Activated CD8-positive, alpha-beta T cell treated with anti-CD3 and anti-CD28 coated beads, Interleukin-2, amount 10 ng/mL, durations not matched to agents 7 days and 5 days (primary cell): ENCODE measurements at regions not wholly inside any gene's neighbourhood (a gene's known extent, or its start where the extent isn't known, plus 50 kb on each side); places are given as distances from the start of the nearest gene placed in this dataset.

ENCODE experiments used
- ATAC-seq: fragments of 150-1000 bp; cut with Tn5 transposase; one replicate; pipeline ENCODE4 v1.10.0; 2021; ENCODE audit warnings: moderate library complexity
- CTCF ChIA-PET: fragments of 350-600 bp; sonication (Branson Sonifier 250); formaldehyde crosslinking; loops from one replicate; lab custom pipeline; 2021; ENCODE audit warnings: antibody characterized with exemption; lab: Charles Lee
- POLR2A ChIA-PET: fragments of 350-600 bp; sonication (Branson Sonifier 250); formaldehyde crosslinking; loops from one replicate; lab custom pipeline; 2021; ENCODE audit warnings: antibody characterized with exemption; lab: Charles Lee
- DNase-seq: peaks from one replicate; pipeline ENCODE4 v3.0.0-alpha.2; 2020
- H3K27ac Mint-ChIP-seq: one replicate; pipeline ENCODE4 v1.8.0; 2021; ENCODE audit warnings: mild to moderate bottlenecking, mixed read lengths
- H3K27me3 Mint-ChIP-seq: one replicate; pipeline ENCODE4 v1.8.0; 2021; ENCODE audit warnings: low read depth, mixed read lengths
- H3K36me3 Mint-ChIP-seq: one replicate; pipeline ENCODE4 v1.8.0; 2021; ENCODE audit warnings: low read depth, mixed read lengths
- H3K4me1 Mint-ChIP-seq: one replicate; pipeline ENCODE4 v1.8.0; 2021; ENCODE audit warnings: low read depth, mixed read lengths
- H3K4me3 Mint-ChIP-seq: one replicate; pipeline ENCODE4 v1.8.0; 2021; ENCODE audit warnings: mild to moderate bottlenecking, mixed read lengths
- H3K9me3 Mint-ChIP-seq: one replicate; pipeline ENCODE4 v1.8.0; 2022; ENCODE audit warnings: mixed read lengths; ENCODE audit not compliant: insufficient read depth

DNA sequence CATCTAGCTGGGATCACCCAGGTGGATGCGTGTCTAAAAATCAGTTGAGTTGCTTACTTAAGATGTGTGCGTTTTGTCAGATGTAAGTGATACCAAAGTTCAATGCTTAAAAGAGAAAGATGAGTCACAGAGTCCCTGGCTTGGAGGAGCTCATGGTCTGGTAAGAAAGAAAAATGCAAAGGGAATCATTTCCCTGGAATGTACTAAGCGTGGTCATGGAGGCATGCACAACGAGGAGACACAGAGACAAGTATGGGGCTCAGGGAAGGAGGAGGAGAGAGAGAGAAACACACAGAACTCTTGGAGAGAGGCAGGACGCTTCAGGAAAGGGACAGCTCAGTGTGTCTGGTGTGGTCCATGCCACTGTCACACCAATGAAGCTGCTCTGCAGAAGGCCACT is 186.9 kb upstream of the GMDS start:
- Mint-ChIP-seq H3K36me3 (no peaks in the 10 kb centered on the region), H3K27me3 (no peaks in the 10 kb centered on the region), H3K27ac (no peak overlapping the region), H3K9me3 (no peaks in the 10 kb centered on the region), H3K4me1 (no peaks in the 10 kb centered on the region), H3K4me3 (no peak overlapping the region)
- ATAC-seq: no peak
- DNase-seq: no peak
- POLR2A ChIA-PET: no interaction called here
- CTCF ChIA-PET: no interaction called here

DNA sequence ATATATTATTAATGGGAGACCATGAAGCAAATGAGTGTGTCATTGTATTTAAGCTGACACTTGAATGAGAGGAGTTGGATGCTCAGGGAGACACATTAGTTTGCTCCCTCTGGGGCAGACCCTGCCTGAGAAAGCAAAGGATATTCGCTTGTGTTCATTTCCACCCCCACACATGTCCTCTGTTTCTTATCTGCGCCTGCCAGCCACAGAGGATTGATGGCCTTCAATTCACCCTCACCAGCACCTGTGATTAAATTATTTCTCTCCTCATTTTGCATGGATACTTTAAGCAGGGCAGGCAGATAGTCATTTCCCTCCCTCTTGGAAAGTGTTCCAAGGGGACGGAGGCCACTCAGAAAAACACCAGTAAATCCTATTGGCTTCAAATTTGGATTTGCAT is 185.2 kb upstream of the GMDS start:
- H3K4me1 Mint-ChIP-seq: no peaks in the 10 kb centered on the region
- H3K9me3 Mint-ChIP-seq: no peaks in the 10 kb centered on the region
- ATAC-seq (no peak), DNase-seq (no peak)
- H3K4me3 Mint-ChIP-seq: no peak overlapping the region
- no peaks in the 10 kb centered on the region for H3K36me3 Mint-ChIP-seq
- no peak overlapping the region for H3K27ac Mint-ChIP-seq
- no peaks in the 10 kb centered on the region for H3K27me3 Mint-ChIP-seq
- CTCF ChIA-PET: no interaction called here
- POLR2A ChIA-PET: no interaction called here

DNA sequence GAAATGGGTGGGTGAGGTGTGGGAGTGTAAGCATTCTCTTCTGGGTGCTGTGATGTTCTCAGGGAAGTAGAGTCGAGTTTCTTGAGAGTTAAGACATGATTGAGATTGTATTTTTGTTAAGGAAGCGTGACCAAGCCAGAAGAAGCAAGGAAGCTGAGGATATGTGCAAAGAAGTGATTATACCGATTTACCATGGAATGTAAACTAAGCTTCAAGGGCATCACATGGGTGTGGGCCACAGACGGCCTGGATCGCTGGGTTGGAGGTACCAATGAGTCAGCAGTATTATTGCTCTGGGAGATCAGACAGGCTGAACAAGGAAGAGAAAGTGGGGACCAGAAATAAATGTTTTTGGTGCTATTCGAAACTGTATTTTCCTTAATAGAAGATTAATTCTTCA is 184.1 kb upstream of the GMDS start:
- Mint-ChIP-seq H3K27ac (no peak overlapping the region), H3K27me3 (no peaks in the 10 kb centered on the region), H3K4me1 (no peaks in the 10 kb centered on the region), H3K9me3 (no peaks in the 10 kb centered on the region), H3K36me3 (no peaks in the 10 kb centered on the region), H3K4me3 (no peak overlapping the region)
- no peak for DNase-seq
- no peak for ATAC-seq
- CTCF ChIA-PET: no interaction called here
- POLR2A ChIA-PET: no interaction called here

DNA sequence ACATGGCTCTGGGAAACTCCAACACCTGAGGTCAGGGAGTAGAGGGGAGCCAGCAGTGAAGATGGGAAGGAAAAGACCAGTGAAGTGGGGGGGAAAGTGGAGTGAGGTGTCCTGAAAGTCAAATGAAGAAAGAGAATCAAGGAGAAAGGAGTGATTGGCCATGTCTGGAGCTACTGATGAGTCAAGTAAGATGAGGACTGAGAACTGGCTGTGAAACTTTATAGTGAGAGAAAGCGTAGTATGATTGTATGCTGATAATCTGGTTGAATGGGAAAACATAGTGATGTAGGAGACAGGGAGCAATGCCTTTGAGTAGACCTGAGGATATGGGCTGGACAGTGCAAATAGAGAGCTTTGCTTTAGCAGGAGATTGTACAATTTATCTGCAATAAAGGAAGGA is 183.6 kb upstream of the GMDS start:
- Mint-ChIP-seq H3K27me3 (no peaks in the 10 kb centered on the region), H3K36me3 (no peaks in the 10 kb centered on the region), H3K4me3 (no peak overlapping the region), H3K4me1 (no peaks in the 10 kb centered on the region), H3K27ac (no peak overlapping the region), H3K9me3 (no peaks in the 10 kb centered on the region)
- DNase-seq (no peak), ATAC-seq (no peak)
- ChIA-PET POLR2A (no interaction called here), CTCF (no interaction called here)

DNA sequence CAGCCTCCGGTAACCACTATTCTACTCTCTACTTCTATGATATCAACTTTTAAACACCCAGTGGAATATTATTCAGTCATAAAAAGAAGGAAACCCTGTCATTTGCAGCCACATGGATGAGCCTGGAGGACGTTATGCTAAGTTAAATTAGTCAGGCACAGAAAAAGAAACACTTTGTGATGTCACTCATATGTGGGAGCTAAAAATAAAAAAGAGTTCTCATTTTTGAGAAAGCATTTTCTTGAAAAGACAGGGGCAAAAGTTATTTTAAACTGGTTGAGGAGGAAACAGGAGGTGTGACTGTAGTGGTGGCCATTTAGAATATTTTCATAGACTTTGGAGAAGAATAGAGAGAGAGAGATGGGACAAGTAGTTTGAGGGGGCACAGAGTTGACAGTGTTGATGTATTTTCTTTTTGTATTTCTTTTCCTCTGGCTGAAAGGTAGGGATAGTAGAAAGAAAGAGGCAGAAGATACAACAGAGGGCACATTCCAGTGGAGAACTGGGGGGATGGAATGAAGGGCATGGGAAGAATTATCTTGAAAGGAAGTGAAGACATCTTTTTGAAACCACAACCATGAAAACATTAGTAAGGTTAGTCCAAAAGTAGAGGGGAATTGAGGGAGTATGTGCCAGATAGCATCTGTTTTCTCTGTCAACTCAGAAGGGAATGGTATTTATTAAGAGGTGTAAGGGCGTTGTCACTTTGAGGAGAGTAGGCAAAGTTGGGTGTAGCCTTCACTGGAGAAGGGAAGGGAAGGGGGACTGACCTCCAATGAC is 181.3 kb upstream of the GMDS start:
- Mint-ChIP-seq H3K4me1 (no peaks in the 10 kb centered on the region), H3K27ac (no peak overlapping the region), H3K27me3 (no peaks in the 10 kb centered on the region), H3K36me3 (no peaks in the 10 kb centered on the region), H3K9me3 (no peaks in the 10 kb centered on the region), H3K4me3 (no peak overlapping the region)
- ChIA-PET POLR2A (no interaction called here), CTCF (no interaction called here)
- no peak for DNase-seq
- no peak for ATAC-seq

DNA sequence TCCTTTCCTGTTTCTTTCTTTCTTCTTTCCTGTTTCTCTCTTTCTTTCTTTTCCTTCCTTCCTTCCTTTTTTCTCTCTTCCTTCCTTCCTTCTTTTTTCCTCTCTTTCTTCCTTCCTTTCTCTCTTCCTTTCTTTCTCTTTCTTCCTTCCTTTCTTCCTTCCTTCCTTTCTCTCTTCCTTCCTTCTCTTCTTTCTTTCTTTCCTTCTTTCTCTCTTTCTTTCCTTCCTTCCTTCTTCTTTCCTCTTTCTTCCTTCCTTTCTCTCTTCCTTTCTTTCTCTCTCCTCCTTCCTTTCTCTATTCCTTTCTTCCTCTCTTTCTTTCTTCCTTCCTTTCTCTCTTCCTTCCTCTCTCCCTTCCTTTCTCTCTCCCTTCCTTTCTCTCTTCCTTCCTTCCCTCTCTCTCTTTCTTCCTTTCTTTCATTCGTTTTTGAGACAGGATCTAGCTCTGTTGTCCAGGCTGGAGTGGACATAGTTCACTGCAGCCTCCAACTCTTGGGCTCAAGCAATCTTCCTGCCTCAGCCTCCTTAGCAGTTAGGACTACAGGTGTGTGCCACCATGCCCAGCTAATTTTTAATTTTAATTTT is 170.8 kb upstream of the GMDS start:
- no peaks in the 10 kb centered on the region for H3K4me1 Mint-ChIP-seq
- CTCF ChIA-PET: no interaction called here
- H3K27ac Mint-ChIP-seq: no peak overlapping the region
- no peaks in the 10 kb centered on the region for H3K36me3 Mint-ChIP-seq
- DNase-seq (no peak), ATAC-seq (no peak)
- no peaks in the 10 kb centered on the region for H3K9me3 Mint-ChIP-seq
- POLR2A ChIA-PET: no interaction called here
- H3K27me3 Mint-ChIP-seq: no peaks in the 10 kb centered on the region
- H3K4me3 Mint-ChIP-seq: no peak overlapping the region

DNA sequence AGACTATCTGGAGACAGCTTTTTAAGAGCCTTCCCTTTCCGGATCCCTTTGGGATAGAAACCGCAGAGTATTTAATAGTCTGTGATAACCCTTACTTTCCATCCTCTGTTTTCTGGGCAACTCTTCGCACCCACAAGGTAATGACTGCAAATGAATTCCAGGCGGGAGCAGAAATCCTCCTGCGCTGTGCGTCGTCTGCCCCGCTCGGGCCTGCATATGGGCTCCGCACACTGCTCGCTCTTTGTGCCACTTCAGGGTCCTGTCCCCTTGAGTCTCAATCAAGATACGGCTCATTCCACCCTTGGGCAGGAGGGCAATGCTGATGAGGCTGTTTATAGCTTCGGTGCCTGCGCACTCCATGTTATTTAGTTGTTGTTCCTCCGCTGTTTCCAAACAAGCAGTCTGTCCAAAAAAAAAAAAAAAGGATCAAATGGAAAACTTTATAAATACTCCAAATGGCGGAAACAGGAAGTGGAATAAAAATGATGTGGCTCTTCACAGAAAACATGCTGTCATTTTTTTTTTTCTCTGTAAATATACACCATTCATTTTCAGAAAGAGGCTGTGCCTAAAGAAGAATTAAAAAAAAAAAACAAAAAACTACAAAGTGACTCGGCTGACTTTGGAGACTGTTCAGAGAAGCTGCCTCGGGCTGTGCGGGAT is 169.6 kb upstream of the GMDS start:
- Mint-ChIP-seq H3K4me1 (no peaks in the 10 kb centered on the region), H3K27me3 (no peaks in the 10 kb centered on the region), H3K27ac (no peak overlapping the region), H3K4me3 (no peak overlapping the region), H3K9me3 (no peaks in the 10 kb centered on the region), H3K36me3 (no peaks in the 10 kb centered on the region)
- DNase-seq (no peak), ATAC-seq (no peak)
- POLR2A ChIA-PET: no interaction called here
- CTCF ChIA-PET: no interaction called here

DNA sequence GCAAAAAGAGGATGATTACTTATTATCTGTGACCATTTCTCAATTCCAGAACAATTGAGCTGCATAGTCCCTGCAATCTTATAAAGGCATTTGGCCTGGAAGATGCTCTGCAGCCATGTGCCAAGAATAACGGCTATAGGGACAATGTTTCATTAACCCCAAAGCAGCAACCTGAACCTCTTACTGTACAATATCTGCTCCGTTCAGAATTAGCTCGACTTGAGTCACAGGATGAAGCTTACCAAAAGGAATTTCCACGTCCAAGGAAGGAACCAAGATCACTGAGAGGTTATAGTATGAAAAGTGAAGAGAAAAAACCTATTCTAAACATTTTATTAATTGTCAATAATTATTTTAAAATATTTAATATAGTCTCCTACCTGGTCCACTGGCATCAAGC is 167.3 kb upstream of the GMDS start:
- H3K27me3 Mint-ChIP-seq: no peaks in the 10 kb centered on the region
- H3K4me3 Mint-ChIP-seq: no peak overlapping the region
- ATAC-seq: no peak
- no peaks in the 10 kb centered on the region for H3K36me3 Mint-ChIP-seq
- no peaks in the 10 kb centered on the region for H3K4me1 Mint-ChIP-seq
- ChIA-PET POLR2A (no interaction called here), CTCF (no interaction called here)
- DNase-seq: no peak
- H3K9me3 Mint-ChIP-seq: no peaks in the 10 kb centered on the region
- no peak overlapping the region for H3K27ac Mint-ChIP-seq

DNA sequence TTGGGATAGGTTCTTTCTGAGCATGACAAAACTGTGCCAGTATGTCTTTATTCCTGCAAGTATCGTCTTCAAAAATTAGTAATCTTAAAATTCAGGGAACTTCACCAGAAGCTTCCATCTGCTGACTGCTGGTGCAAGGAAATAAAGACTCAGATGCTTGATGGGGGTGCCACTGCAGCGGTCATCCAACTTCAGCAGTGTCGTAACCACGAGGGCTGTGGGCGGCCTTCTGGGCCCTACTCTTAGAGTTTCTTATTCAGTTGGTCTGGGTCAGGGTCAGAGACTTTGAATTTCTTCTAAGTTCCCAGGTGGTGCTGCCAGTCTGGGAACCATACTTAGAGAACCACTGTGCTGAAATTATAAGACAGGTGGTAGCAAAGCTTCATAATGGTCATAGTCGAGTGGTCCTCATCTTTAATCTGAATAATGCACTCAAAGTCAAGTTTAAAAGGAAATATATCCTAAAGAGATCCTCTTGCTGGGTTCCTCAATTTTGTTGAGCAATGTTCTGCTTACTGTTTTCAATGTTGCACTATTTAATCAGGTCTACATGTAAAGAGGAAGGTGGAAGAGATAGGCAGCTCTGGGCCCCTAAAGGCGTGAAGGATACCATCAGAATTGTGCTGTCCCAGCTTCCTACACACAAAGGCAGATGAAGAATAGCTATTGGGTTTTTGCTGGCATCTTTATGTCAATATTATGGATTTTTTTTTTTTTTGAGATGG is 165.4 kb upstream of the GMDS start:
- no peaks in the 10 kb centered on the region for H3K9me3 Mint-ChIP-seq
- H3K27ac Mint-ChIP-seq: no peak overlapping the region
- POLR2A ChIA-PET: no interaction called here
- DNase-seq (no peak), ATAC-seq (no peak)
- no peaks in the 10 kb centered on the region for H3K27me3 Mint-ChIP-seq
- H3K4me3 Mint-ChIP-seq: no peak overlapping the region
- no peaks in the 10 kb centered on the region for H3K36me3 Mint-ChIP-seq
- H3K4me1 Mint-ChIP-seq: no peaks in the 10 kb centered on the region
- CTCF ChIA-PET: interaction anchor here (0.6 to 1.2 kb wide), 2 partner anchors 224 to 901 kb away, joined by 3 to 4 read pairs; no protein-coding TSS in a partner anchor

DNA sequence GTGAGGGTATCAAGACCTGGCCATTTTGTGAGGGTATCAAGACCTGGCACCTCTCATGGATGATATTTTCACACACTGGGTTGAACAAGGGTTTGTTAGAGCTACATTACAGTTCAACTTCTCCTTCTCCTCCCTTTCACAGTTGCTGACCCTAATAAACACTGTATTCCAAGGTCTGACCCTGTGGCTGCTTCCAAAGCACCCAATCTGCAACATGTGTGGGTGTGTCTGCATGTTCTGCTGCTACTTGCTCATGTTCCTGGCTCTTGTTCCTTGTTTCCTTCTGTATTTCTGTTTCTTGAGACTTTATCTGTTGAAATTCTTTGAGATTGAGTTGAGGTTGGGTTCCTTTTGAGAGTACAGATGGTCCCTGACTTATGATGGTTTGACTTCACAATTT is 162.1 kb upstream of the GMDS start:
- no peak overlapping the region for H3K4me3 Mint-ChIP-seq
- no peaks in the 10 kb centered on the region for H3K4me1 Mint-ChIP-seq
- CTCF ChIA-PET: no interaction called here
- ATAC-seq (no peak), DNase-seq (no peak)
- POLR2A ChIA-PET: no interaction called here
- no peaks in the 10 kb centered on the region for H3K9me3 Mint-ChIP-seq
- no peak overlapping the region for H3K27ac Mint-ChIP-seq
- no peaks in the 10 kb centered on the region for H3K27me3 Mint-ChIP-seq
- no peaks in the 10 kb centered on the region for H3K36me3 Mint-ChIP-seq

DNA sequence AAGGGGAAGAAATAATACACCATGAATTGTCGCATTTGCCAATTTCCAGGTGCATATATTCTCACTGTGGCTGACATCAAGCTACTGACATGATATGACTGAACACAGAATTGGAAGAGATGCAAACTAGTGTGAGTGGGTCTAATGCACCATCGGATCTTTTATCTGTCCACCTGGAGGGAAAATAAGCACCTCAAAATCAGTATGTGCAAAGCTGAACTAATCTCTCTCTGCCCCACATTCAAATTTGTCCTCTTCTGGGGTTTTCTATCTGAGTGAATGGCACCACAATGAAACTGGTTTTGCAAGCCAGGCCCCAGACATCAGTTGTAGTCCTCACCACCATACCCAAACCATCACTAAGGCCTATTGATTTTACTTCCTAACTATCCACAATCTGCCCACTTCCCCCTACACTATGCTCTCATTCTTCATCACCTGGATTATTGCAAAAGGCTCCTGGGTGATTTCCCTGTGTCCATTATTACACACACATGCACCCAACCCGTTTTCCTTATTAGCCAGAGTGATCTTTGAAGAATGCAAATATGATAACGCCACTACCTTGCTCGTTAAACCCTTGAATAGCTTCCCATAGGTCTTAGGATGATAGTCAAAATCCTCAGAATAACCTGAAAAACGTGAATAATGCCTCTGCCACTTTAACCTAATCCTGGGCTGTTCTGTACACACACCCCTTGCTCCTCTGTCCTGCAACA is 159.0 kb upstream of the GMDS start:
- H3K4me3 Mint-ChIP-seq: no peak overlapping the region
- POLR2A ChIA-PET: no interaction called here
- H3K27ac Mint-ChIP-seq: no peak overlapping the region
- CTCF ChIA-PET: interaction anchor here (0.6 kb wide), 1 partner anchor 230 kb away, joined by 3 read pairs; no protein-coding TSS in a partner anchor
- no peaks in the 10 kb centered on the region for H3K36me3 Mint-ChIP-seq
- no peaks in the 10 kb centered on the region for H3K27me3 Mint-ChIP-seq
- H3K4me1 Mint-ChIP-seq: no peaks in the 10 kb centered on the region
- ATAC-seq: no peak
- no peaks in the 10 kb centered on the region for H3K9me3 Mint-ChIP-seq
- DNase-seq: no peak
